ENCODE measurements at regions not wholly inside any gene's neighbourhood (a gene's known extent, or its start where the extent isn't known, plus 50 kb on each side); places are given as distances from the start of the nearest gene placed in this dataset.

GRCh38 chr3:36309092-36309491, 71.2 kb upstream of the STAC start:
- CTCF ChIA-PET (ENCODE audit: partially characterized antibody) = interaction anchor here (1.3 kb wide), 1 partner anchor 25 kb away, joined by 5 read pairs; no protein-coding TSS in a partner anchor
- Histone ChIP-seq H3K18ac (ENCODE audit: extremely low read depth, low read length) (no peak overlapping the region), H2AFZ (ENCODE audit: low read length) (no peak overlapping the region), H2AK5ac (ENCODE audit: low read depth, low read length) (no peak overlapping the region), H2BK120ac (replicated peaks; ENCODE audit: low read depth, low read length) (no peak overlapping the region), H3K79me1 (ENCODE audit: low read depth, low read length) (no peaks in the 10 kb centered on the region), H3K27me3 (replicated peaks in 1 of 4; ENCODE audit: control insufficient read depth in 3 of 4, extremely low read depth in 1 of 4, insufficient read depth in 3 of 4, low read length in 3 of 4) (no peaks in the 10 kb centered on the region), H3K27ac (ENCODE audit: low read depth, low read length) (no peak overlapping the region), H2BK15ac (ENCODE audit: low read length) (no peak overlapping the region), H2BK20ac (ENCODE audit: low read length) (no peak overlapping the region), H3K4me3 (ENCODE audit: extremely low read depth in 1 of 4, insufficient read depth in 2 of 4, low read depth in 3 of 4, low read length in 4 of 4) (no peak overlapping the region), H3K4me2 (ENCODE audit: insufficient read depth in 1 of 2, low read depth in 2 of 2, low read length in 2 of 2) (no peak overlapping the region), H2BK12ac (ENCODE audit: low read depth, low read length) (no peak overlapping the region), H3K56ac (replicated peaks; ENCODE audit: insufficient read length, low read depth, low read length) (no peak overlapping the region), H3K23ac (ENCODE audit: insufficient read length) (no peak overlapping the region), H3K4ac (replicated peaks; ENCODE audit: insufficient read length, low read depth, low read length) (no peak overlapping the region), H3K36me3 (ENCODE audit: control insufficient read depth in 2 of 4, insufficient read depth in 4 of 4, low read length in 3 of 4) (no peaks in the 10 kb centered on the region), H2BK5ac (ENCODE audit: low read depth, low read length) (no peak overlapping the region), H4K20me1 (replicated peaks in 1 of 2; ENCODE audit: control insufficient read depth in 1 of 2, insufficient read depth in 2 of 2, low read length in 2 of 2) (no peaks in the 10 kb centered on the region), H3K23me2 (ENCODE audit: low read depth, low read length) (no peaks in the 10 kb centered on the region), H4K91ac (replicated peaks; ENCODE audit: insufficient read length, low read length) (no peak overlapping the region), H3K79me2 (ENCODE audit: control insufficient read depth in 1 of 2, insufficient read depth in 2 of 2, low read length in 2 of 2) (no peaks in the 10 kb centered on the region), H4K5ac (ENCODE audit: insufficient read length, low read depth, low read length) (no peak overlapping the region), H3K4me1 (replicated peaks in 1 of 4; ENCODE audit: control insufficient read depth in 3 of 4, insufficient read depth in 4 of 4, low read length in 3 of 4) (no peaks in the 10 kb centered on the region), H3K14ac (ENCODE audit: insufficient read length) (no peak overlapping the region), H3K9ac (replicated peaks in 1 of 4; ENCODE audit: extremely low read depth in 1 of 4, low read depth in 3 of 4, low read length in 3 of 4) (no peak overlapping the region), H3K9me3 (ENCODE audit: insufficient read depth in 2 of 2, low read depth in 1 of 2, low read length in 1 of 2) (no peaks in the 10 kb centered on the region), H4K8ac (ENCODE audit: extremely low read depth, insufficient read depth, low read length) (no peak overlapping the region)
- FAIRE-seq (no peak), DNase-seq (ENCODE audit: low read depth in 1 of 2, low spot score in 2 of 2) (no peak)
- 95% methylated on average over 1 of the region's 1 CpG; no CpG with 5 or more reads in 1 of the 2 experiments for whole genome bisulfite sequencing, 2 experiments (ENCODE audit: extremely low coverage in 1 of 2, insufficient coverage in 1 of 2, insufficient read length in 1 of 2, insufficient replicate concordance in 2 of 2, low coverage in 1 of 2, low lambda C conversion rate in 2 of 2, missing lambda C conversion rate in 1 of 2)
- POLR2A ChIA-PET (ENCODE audit: partially characterized antibody) = no interaction called here
- no peak for TF ChIP-seq HDAC6 (IDR thresholded peaks at IDR 0.05; ENCODE audit: low read depth, low read length)

All from H1 (cell line).